GM20000 (cell line): ENCODE measurements at regions not wholly inside any gene's neighbourhood (a gene's known extent, or its start where the extent isn't known, plus 50 kb on each side); places are given as distances from the start of the nearest gene placed in this dataset.

Experiments used
- DNase-seq: peaks from one replicate; pipeline ENCODE4 v3.0.0; 2012; ENCODE audit warnings: low spot score
- TF ChIP-seq, protein P1 (sequence below): IDR thresholded peaks from 2 replicates; pipeline ENCODE4 v1.5.1; 2012; ENCODE audit warnings: mild to moderate bottlenecking, control low read depth; ENCODE audit errors: extremely low read depth, missing control alignments

DNA sequence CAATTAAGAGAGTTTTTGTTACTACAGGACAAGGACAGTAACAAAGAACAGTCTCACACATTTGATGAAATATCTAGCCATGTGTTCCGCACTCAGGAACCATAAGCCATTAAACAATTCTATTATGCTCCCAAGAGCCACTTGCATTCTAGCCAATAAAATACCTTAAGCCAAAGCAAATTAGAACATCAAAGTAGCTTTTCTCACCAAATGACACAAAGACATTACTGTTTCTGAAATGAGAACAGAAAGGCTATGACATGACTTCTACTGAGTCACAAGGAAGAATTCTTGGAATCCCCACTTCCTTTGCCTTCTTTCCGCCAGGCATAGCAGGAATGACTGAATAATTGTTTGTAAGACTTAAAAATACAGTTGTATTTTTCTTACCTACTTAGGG, 445.8 kb downstream of the ATP23 start:
- DNase-seq = no peak
- TF ChIP-seq, protein P1, sequence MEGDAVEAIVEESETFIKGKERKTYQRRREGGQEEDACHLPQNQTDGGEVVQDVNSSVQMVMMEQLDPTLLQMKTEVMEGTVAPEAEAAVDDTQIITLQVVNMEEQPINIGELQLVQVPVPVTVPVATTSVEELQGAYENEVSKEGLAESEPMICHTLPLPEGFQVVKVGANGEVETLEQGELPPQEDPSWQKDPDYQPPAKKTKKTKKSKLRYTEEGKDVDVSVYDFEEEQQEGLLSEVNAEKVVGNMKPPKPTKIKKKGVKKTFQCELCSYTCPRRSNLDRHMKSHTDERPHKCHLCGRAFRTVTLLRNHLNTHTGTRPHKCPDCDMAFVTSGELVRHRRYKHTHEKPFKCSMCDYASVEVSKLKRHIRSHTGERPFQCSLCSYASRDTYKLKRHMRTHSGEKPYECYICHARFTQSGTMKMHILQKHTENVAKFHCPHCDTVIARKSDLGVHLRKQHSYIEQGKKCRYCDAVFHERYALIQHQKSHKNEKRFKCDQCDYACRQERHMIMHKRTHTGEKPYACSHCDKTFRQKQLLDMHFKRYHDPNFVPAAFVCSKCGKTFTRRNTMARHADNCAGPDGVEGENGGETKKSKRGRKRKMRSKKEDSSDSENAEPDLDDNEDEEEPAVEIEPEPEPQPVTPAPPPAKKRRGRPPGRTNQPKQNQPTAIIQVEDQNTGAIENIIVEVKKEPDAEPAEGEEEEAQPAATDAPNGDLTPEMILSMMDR = no peak

DNA sequence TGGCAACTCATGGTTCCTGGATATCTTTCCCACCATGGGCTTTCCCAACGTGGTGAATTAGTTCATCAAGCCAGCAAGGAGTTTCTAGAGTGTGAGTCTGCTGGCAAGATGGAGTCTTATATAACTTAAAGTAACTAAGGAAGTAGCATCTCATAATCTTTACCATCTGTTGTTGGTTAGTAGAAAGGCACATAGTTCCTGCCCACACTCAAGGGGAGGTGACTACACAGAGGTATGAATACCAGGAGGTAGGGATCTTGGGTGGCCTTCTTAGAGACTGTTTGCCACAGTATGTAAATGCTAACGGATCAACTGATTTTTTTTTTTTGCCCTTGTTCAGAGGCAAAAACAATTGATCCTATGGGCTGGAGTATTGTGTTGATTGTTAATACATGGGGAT, 446.9 kb downstream of the ATP23 start:
- no peak for DNase-seq
- TF ChIP-seq, protein P1 = no peak

DNA sequence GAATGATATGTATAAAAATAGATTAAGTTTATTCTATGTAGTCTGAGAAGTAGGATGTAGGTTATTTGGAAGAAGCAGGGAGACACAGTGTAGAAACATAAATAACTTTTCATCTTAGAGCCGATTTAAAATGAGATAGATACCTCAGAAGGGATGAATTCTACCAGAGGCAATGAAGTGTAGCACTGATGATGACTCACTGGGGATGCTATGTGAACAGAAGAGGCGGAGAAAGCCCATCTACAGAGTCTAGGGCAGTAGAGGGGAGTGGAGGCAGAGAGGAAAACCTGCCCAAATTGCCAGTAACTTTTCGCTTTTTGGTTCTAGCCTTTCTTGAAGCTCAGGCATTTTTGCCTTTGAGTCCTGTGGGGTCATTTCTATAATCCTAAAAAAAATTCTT, 451.8 kb downstream of the ATP23 start:
- no peak for DNase-seq
- TF ChIP-seq, protein P1 = no peak

DNA sequence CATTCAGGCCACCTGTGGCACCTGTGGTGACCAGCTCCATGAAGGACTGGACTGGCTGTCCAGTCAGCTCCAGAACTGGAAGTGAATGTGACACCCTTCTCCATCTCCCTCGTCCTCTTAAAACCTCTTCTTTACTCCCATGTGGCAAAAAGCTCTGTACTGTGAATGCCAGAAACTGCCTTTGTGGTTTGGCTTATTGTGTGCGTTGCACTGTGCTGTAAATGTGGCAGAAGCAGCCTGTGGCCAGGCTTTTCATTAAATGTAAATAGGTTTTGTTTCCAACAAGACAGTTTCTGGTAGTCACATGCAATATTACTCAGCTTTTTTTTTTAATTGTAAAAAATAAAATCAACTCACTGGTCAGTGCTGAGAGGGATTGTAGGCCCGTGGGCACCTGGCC, 453.7 kb downstream of the ATP23 start:
- DNase-seq = no peak
- TF ChIP-seq, protein P1 = no peak

DNA sequence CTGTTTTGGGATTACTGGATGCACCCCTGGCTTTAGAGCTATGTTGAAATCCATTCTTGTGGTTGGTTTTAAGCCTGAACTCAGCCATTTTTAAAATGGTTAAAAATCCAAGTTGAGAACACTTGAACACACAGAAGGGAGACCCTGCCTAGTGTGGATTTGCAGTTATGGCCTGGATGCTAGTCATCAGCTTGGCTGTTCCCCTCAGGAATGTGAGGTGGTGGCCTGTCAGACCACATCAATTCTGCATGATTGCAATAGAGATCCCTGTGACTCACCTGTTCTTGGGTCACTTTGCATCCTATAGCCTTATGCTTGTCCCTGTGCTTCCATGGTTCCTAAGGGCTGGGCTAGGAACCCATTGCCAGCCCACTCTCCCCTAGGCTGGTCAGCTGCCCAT, 454.1 kb downstream of the ATP23 start:
- TF ChIP-seq, protein P1 = no peak
- no peak for DNase-seq

DNA sequence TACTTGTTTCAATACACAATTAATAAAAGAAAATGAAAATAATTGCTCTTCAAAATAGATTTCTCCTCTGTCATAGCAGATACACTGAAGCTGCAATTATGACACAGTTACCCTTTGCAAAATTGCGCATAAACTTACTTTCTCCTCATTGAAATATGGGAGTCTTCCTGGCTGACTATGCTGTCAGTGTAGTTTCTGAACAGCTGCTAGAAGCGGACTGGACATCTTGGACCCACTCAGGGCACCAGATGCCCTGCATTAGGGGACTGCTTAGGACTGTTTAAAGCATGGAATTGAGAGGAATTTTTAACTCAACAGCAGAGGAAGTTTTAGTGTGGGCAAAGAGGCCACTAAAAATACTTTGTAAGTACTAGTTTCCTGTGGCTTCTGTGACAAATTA, 454.9 kb downstream of the ATP23 start:
- DNase-seq = no peak
- TF ChIP-seq, protein P1 = no peak

DNA sequence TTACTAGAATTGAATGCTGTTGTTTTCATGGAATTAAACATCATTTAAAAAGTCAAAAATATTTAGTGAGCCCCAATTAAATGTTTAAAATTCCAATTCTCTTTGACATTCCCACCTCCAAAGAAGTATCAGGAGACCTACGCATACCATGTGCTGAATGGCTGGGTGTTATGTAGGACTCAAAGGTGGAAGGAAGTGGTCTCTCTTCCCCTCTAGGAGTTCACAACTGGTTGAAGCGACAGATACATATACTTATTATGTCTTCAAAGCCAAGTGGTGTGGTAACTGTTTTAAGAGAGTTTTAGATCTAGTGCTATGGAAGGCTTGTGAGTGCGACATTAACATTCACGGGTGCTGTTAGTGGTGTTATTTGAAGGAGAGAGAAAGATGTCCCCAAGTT, 464.0 kb downstream of the ATP23 start:
- no peak for DNase-seq
- TF ChIP-seq, protein P1 = no peak
